HEK293 (cell line): ENCODE measurements at regions not wholly inside any gene's neighbourhood (a gene's known extent, or its start where the extent isn't known, plus 50 kb on each side); places are given as distances from the start of the nearest gene placed in this dataset.

Experiments used
- CTCF ChIA-PET: fragments of 350-600 bp; formaldehyde crosslinking; extraction: SDS; loops from one replicate; lab custom pipeline; 2021; ENCODE audit warnings: antibody characterized with exemption; lab: Yijun Ruan, JAX
- POLR2A ChIA-PET: fragments of 300-600 bp; formaldehyde crosslinking; extraction: SDS; loops from one replicate; lab custom pipeline; 2020; ENCODE audit warnings: antibody characterized with exemption, inconsistent platforms; lab: Yijun Ruan, JAX
- H3K27ac ChIP-seq: fragments of 200-500 bp; sonication (Bioruptor generic); 2 replicates; pipeline ENCODE4 v1.5.1; 2014; ENCODE audit warnings: low read depth, low read length, control low read depth, inconsistent platforms; ENCODE audit errors: extremely low read depth
- H3K36me3 ChIP-seq, 2 experiments: fragments of 200-500 bp in 1 of 2; sonication (Bioruptor generic) in 1 of 2; 1 replicate in 1 of 2; 2 replicates in 1 of 2; pipeline ENCODE4 v1.5.1; 2014 to 2017; ENCODE audit warnings: inconsistent platforms in 2 of 2, low read length in 2 of 2; ENCODE audit not compliant: control insufficient read depth in 2 of 2, insufficient read depth in 1 of 2
- H3K4me1 ChIP-seq: fragments of 200-500 bp; sonication (Bioruptor generic); 2 replicates; pipeline ENCODE4 v1.5.1; 2014; ENCODE audit warnings: mild to moderate bottlenecking, low read length, inconsistent platforms; ENCODE audit not compliant: control insufficient read depth, insufficient read depth
- H3K4me3 ChIP-seq: 2 replicates; pipeline ENCODE4 v1.5.1; 2011; ENCODE audit warnings: low read depth, mild to moderate bottlenecking, control low read depth, low read length, moderate library complexity
- H3K9me3 ChIP-seq: fragments of 200-500 bp; sonication (Bioruptor generic); 2 replicates; pipeline ENCODE4 v1.5.1; 2014; ENCODE audit warnings: low read depth, low read length, inconsistent platforms; ENCODE audit not compliant: control insufficient read depth, insufficient read depth
- ATF2 ChIP-seq: fragments of 450-650 bp; formaldehyde crosslinking; IDR thresholded peaks from 2 replicates; pipeline ENCODE4 v1.5.1; 2016; ENCODE audit warnings: missing biosample characterization, missing genetic modification characterization, low read depth
- CTCF ChIP-seq: fragments of 450-650 bp; formaldehyde crosslinking; IDR thresholded peaks from 2 replicates; pipeline ENCODE4 v1.5.1; 2016; ENCODE audit warnings: missing biosample characterization, missing genetic modification characterization
- HOXC10 ChIP-seq: sonication (generic); formaldehyde crosslinking; IDR thresholded peaks from 2 replicates; pipeline ENCODE4 v1.8.1; 2023; ENCODE audit warnings: mild to moderate bottlenecking, missing genetic modification reagents
- IKZF3 ChIP-seq: fragments of 450-650 bp; IDR thresholded peaks from 2 replicates; pipeline ENCODE4 v1.5.0; 2018; ENCODE audit warnings: missing biosample characterization, mild to moderate bottlenecking, missing genetic modification characterization, moderate library complexity
- KLF7 ChIP-seq: fragments of 450-650 bp; formaldehyde crosslinking; IDR thresholded peaks from 2 replicates; pipeline ENCODE4 v1.5.1; 2016; ENCODE audit warnings: missing biosample characterization, missing genetic modification characterization, borderline replicate concordance
- KLF8 ChIP-seq: fragments of 450-650 bp; formaldehyde crosslinking; IDR thresholded peaks from 2 replicates; pipeline ENCODE4 v1.5.1; 2016; ENCODE audit warnings: missing biosample characterization, missing genetic modification characterization
- MYNN ChIP-seq: fragments of 450-650 bp; formaldehyde crosslinking; IDR thresholded peaks from 2 replicates; pipeline ENCODE4 v1.5.1; 2016; ENCODE audit warnings: missing biosample characterization, missing genetic modification characterization, borderline replicate concordance
- SP7 ChIP-seq: fragments of 450-650 bp; formaldehyde crosslinking; IDR thresholded peaks from 2 replicates; pipeline ENCODE4 v1.5.1; 2016; ENCODE audit warnings: missing biosample characterization, missing genetic modification characterization
- WT1 ChIP-seq: fragments of 450-650 bp; formaldehyde crosslinking; IDR thresholded peaks from 2 replicates; pipeline ENCODE4 v1.5.1; 2016; ENCODE audit warnings: missing biosample characterization, missing genetic modification characterization
- YY2 ChIP-seq: fragments of 450-650 bp; formaldehyde crosslinking; IDR thresholded peaks from 2 replicates; pipeline ENCODE4 v1.5.1; 2016; ENCODE audit warnings: missing biosample characterization, missing genetic modification characterization
- ZBTB7A ChIP-seq: fragments of 450-650 bp; formaldehyde crosslinking; IDR thresholded peaks from 2 replicates; pipeline ENCODE4 v1.5.1; 2016; ENCODE audit warnings: low read depth, missing biosample characterization, missing genetic modification characterization
- ZFP69B ChIP-seq: fragments of 450-650 bp; formaldehyde crosslinking; IDR thresholded peaks from 2 replicates; pipeline ENCODE4 v1.5.1; 2016; ENCODE audit warnings: missing biosample characterization, missing genetic modification characterization
- ZNF174 ChIP-seq: fragments of 450-650 bp; formaldehyde crosslinking; IDR thresholded peaks from 2 replicates; pipeline ENCODE4 v1.5.0; 2017; ENCODE audit warnings: missing biosample characterization, mild to moderate bottlenecking, missing genetic modification characterization
- ZNF2 ChIP-seq: fragments of 450-650 bp; formaldehyde crosslinking; IDR thresholded peaks from 2 replicates; pipeline ENCODE4 v1.5.1; 2016; ENCODE audit warnings: missing biosample characterization, missing genetic modification characterization
- ZNF24 ChIP-seq: fragments of 450-650 bp; formaldehyde crosslinking; IDR thresholded peaks from 2 replicates; pipeline ENCODE4 v1.5.1; 2016; ENCODE audit warnings: missing biosample characterization, missing genetic modification characterization
- ZNF266 ChIP-seq: fragments of 450-650 bp; formaldehyde crosslinking; IDR thresholded peaks from 2 replicates; pipeline ENCODE4 v1.5.1; 2016; ENCODE audit warnings: missing biosample characterization, missing genetic modification characterization, low read depth
- ZNF292 ChIP-seq: fragments of 450-650 bp; formaldehyde crosslinking; IDR thresholded peaks from 2 replicates; pipeline ENCODE4 v1.5.1; 2016; ENCODE audit warnings: low read depth, missing biosample characterization, missing genetic modification characterization, borderline replicate concordance
- ZNF324 ChIP-seq: fragments of 450-650 bp; formaldehyde crosslinking; IDR thresholded peaks from 2 replicates; pipeline ENCODE4 v1.5.1; 2016; ENCODE audit warnings: missing biosample characterization, missing genetic modification characterization
- ZNF350 ChIP-seq: fragments of 450-650 bp; formaldehyde crosslinking; IDR thresholded peaks from 2 replicates; pipeline ENCODE4 v1.5.0; 2017; ENCODE audit warnings: missing biosample characterization, mild to moderate bottlenecking, missing genetic modification characterization
- ZNF398 ChIP-seq: fragments of 450-650 bp; formaldehyde crosslinking; IDR thresholded peaks from 2 replicates; pipeline ENCODE4 v1.5.1; 2017; ENCODE audit warnings: missing biosample characterization, missing genetic modification characterization
- ZNF449 ChIP-seq: fragments of 450-650 bp; formaldehyde crosslinking; IDR thresholded peaks from 2 replicates; pipeline ENCODE4 v1.5.1; 2017; ENCODE audit warnings: missing biosample characterization, mild to moderate bottlenecking, missing genetic modification characterization, moderate library complexity
- ZNF529 ChIP-seq: fragments of 450-650 bp; formaldehyde crosslinking; IDR thresholded peaks from 2 replicates; pipeline ENCODE4 v1.5.1; 2017; ENCODE audit warnings: missing genetic modification characterization, missing biosample characterization; ENCODE audit not compliant: insufficient replicate concordance
- ZNF571 ChIP-seq: fragments of 450-650 bp; formaldehyde crosslinking; IDR thresholded peaks from 2 replicates; pipeline ENCODE4 v1.5.0; 2017; ENCODE audit warnings: missing biosample characterization, missing genetic modification characterization
- ZNF639 ChIP-seq: fragments of 450-650 bp; formaldehyde crosslinking; IDR thresholded peaks from 2 replicates; pipeline ENCODE4 v1.5.1; 2016; ENCODE audit warnings: missing biosample characterization, missing genetic modification characterization
- ZNF664 ChIP-seq: fragments of 450-650 bp; formaldehyde crosslinking; IDR thresholded peaks from 2 replicates; pipeline ENCODE4 v1.5.1; 2016; ENCODE audit warnings: missing biosample characterization, missing genetic modification characterization
- ZNF76 ChIP-seq: fragments of 450-650 bp; formaldehyde crosslinking; IDR thresholded peaks from 2 replicates; pipeline ENCODE4; 2016; ENCODE audit warnings: low read depth, missing biosample characterization, missing genetic modification characterization, borderline replicate concordance
- ZNF776 ChIP-seq: fragments of 450-650 bp; formaldehyde crosslinking; IDR thresholded peaks from 2 replicates; pipeline ENCODE4 v1.5.0; 2017; ENCODE audit warnings: missing biosample characterization, missing genetic modification characterization, borderline replicate concordance
- ZSCAN5A ChIP-seq: fragments of 450-650 bp; formaldehyde crosslinking; IDR thresholded peaks from 2 replicates; pipeline ENCODE4 v1.5.1; 2016; ENCODE audit warnings: missing biosample characterization, missing genetic modification characterization

- ChIA-PET POLR2A (interaction anchor here (1.0 kb wide), 1 partner anchor 10 kb away, joined by 3 read pairs; no protein-coding TSS in a partner anchor), CTCF (interaction anchor here (0.7 to 0.8 kb wide), 2 partner anchors 42 to 98 kb away, joined by 4 to 5 read pairs; no protein-coding TSS in a partner anchor)
- Histone ChIP-seq H3K36me3 (no peaks in the 10 kb centered on the region), H3K4me1 (peaks cover 9% of the 10 kb centered on the region), H3K27ac (peak overlapping the region; percentile 43; the same call in 1 of the 2 replicates), H3K4me3 (no peak overlapping the region), H3K9me3 (no peaks in the 10 kb centered on the region)
- TF ChIP-seq SP7 (tag by site-specific recombination) (peak; percentile 88), ZNF398 (tag by site-specific recombination) (peak; percentile 85), ZNF76 (tag by site-specific recombination) (no peak; the same call in 1 of the 2 replicates), ZNF639 (tag by site-specific recombination) (peak; percentile 94), ZNF266 (tag by site-specific recombination) (0 out of 2 replicates have a peak, but pooled peaks have one; percentile 20), YY2 (tag by site-specific recombination) (peak; percentile 62; the same call in 1 of the 2 replicates), KLF8 (tag by site-specific recombination) (peak; percentile 95), ZNF449 (tag by site-specific recombination) (peak; percentile 94), ZNF174 (tag by site-specific recombination) (no peak), ZSCAN5A (tag by site-specific recombination) (no peak), ZNF2 (tag by site-specific recombination) (peak; percentile 92), ZBTB7A (tag by site-specific recombination) (no peak), ZNF776 (tag by site-specific recombination) (peak; percentile 76; the same call in 1 of the 2 replicates), IKZF3 (tag by site-specific recombination) (no peak), ZNF292 (tag by site-specific recombination) (no peak), ZNF350 (tag by site-specific recombination) (no peak), ZNF664 (tag by site-specific recombination) (peak; percentile 49; the same call in 1 of the 2 replicates), ZNF571 (no peak), ZNF529 (tag by site-specific recombination) (no peak), ATF2 (tag by site-specific recombination) (peak; percentile 20; the same call in 1 of the 2 replicates), ZFP69B (tag by site-specific recombination) (peak; percentile 91), HOXC10 (CRISPR knock-in tag) (no peak), ZNF24 (tag by site-specific recombination) (peak; percentile 95), CTCF (tag by site-specific recombination) (no peak), WT1 (no peak; the same call in 1 of the 2 replicates), KLF7 (0 out of 2 replicates have a peak, but pooled peaks have one; percentile 59), MYNN (tag by site-specific recombination) (peak; percentile 73; the same call in 1 of the 2 replicates), ZNF324 (tag by site-specific recombination) (peak; percentile 84; the same call in 1 of the 2 replicates)
Measured at GRCh38 chr9:86731511-86732063, 215.7 kb downstream of the GAS1 start.
